ENCODE measurements at regions not wholly inside any gene's neighbourhood (a gene's known extent, or its start where the extent isn't known, plus 50 kb on each side); places are given as distances from the start of the nearest gene placed in this dataset.
"Not testable (repeated sequence)": the region's sequence is repeated elsewhere in the genome, so short reads cannot be mapped to it uniquely, and the experiment has no call there.

- DNase-seq: no peak
Measured at GRCh38 chr10:130958981-130959751, 352.4 kb downstream of the TCERG1L start.

GRCh38 chr10:130959752-130960195 lies 351.7 kb downstream of the TCERG1L start:
- no peak for DNase-seq

- DNase-seq: no peak
Measured at GRCh38 chr10:130960531-130960930, 351.0 kb downstream of the TCERG1L start.

GRCh38 chr10:130961506-130962239 lies 349.8 kb downstream of the TCERG1L start:
- no peak for DNase-seq

- no peak for DNase-seq
Measured at GRCh38 chr10:130962240-130963051, 349.1 kb downstream of the TCERG1L start.

GRCh38 chr10:130963052-130963393 lies 348.5 kb downstream of the TCERG1L start:
- DNase-seq: no peak

GRCh38 chr10:130963786-130964522 lies 347.6 kb downstream of the TCERG1L start:
- DNase-seq: no peak

- no peak for DNase-seq
Measured at GRCh38 chr10:130964771-130965170, 346.8 kb downstream of the TCERG1L start.

- DNase-seq: no peak
Measured at GRCh38 chr10:130967161-130967560, 344.4 kb downstream of the TCERG1L start.

- DNase-seq: no peak
Measured at GRCh38 chr10:130967784-130968183, 343.7 kb downstream of the TCERG1L start.

GRCh38 chr10:130968511-130968910 lies 343.0 kb downstream of the TCERG1L start:
- DNase-seq: no peak

- no peak for DNase-seq
Measured at GRCh38 chr10:130968964-130969363, 342.6 kb downstream of the TCERG1L start.

GRCh38 chr10:130969700-130970099 lies 341.8 kb downstream of the TCERG1L start:
- DNase-seq: no peak

- DNase-seq: no peak
Measured at GRCh38 chr10:130970341-130971122, 341.0 kb downstream of the TCERG1L start.

- no peak for DNase-seq
Measured at GRCh38 chr10:130971123-130971435, 340.4 kb downstream of the TCERG1L start.

- no peak for DNase-seq
Measured at GRCh38 chr10:130973127-130973839, 338.2 kb downstream of the TCERG1L start.

GRCh38 chr10:130974166-130974565 lies 337.4 kb downstream of the TCERG1L start:
- DNase-seq: no peak

- DNase-seq: not testable (repeated sequence)
Measured at GRCh38 chr10:130975351-130975750, 336.2 kb downstream of the TCERG1L start.

GRCh38 chr10:130982802-130983201 lies 328.7 kb downstream of the TCERG1L start:
- no peak for DNase-seq

GRCh38 chr10:130983749-130984148 lies 327.8 kb downstream of the TCERG1L start:
- no peak for DNase-seq

GRCh38 chr10:130984686-130985085 lies 326.8 kb downstream of the TCERG1L start:
- DNase-seq: no peak

Measured in effector CD8-positive, alpha-beta T cell (primary cell).